Left lung (tissue), 4 donors: ENCODE measurements at regions not wholly inside any gene's neighbourhood (a gene's known extent, or its start where the extent isn't known, plus 50 kb on each side); places are given as distances from the start of the nearest gene placed in this dataset.

Experiments used
- ATAC-seq: fragments of 200-7000 bp; cut with Tn5 transposase; one replicate; pipeline ENCODE4 v1.9.1; 2020; ENCODE audit warnings: moderate library complexity
- DNase-seq, 4 donors: peaks; one replicate each; pipeline ENCODE4 v3.0.0-alpha.2; 2013 to 2020
- H3K27ac ChIP-seq, 2 donors: fragments of 200-600 bp; sonication (generic) in 1 of 2; one replicate each; pipeline versions ENCODE4 v1.5.0 to v1.8.0; 2020 to 2021
- H3K27me3 ChIP-seq, 2 donors: fragments of 200-600 bp; sonication (generic) in 1 of 2; one replicate each; pipeline versions ENCODE4 v1.5.0 to v1.8.0; 2020 to 2021
- H3K36me3 ChIP-seq, 2 donors: fragments of 200-600 bp; sonication (generic) in 1 of 2; one replicate each; pipeline versions ENCODE4 v1.5.0 to v1.8.0; 2020 to 2021
- H3K4me1 ChIP-seq, 2 donors: fragments of 200-600 bp; one replicate each; pipeline ENCODE4 v1.8.0; 2021
- H3K4me3 ChIP-seq, 2 donors: fragments of 200-600 bp; sonication (generic) in 1 of 2; one replicate each; pipeline versions ENCODE4 v1.5.0 to v1.8.0; 2020 to 2021; ENCODE audit warnings: mild to moderate bottlenecking in 1 of 2
- H3K9me3 ChIP-seq, 2 donors: fragments of 200-600 bp; sonication (generic) in 1 of 2; one replicate each; pipeline versions ENCODE4 v1.5.0 to v1.8.0; 2020 to 2021
- CTCF ChIP-seq, 2 donors: fragments of 200-600 bp; sonication (generic) in 1 of 2; IDR thresholded peaks; one replicate each; pipeline versions ENCODE4 v1.5.0 to v1.8.0; 2021; ENCODE audit warnings: antibody characterized with exemption in 2 of 2
- intact Hi-C, 2 donors: fragments of 100-400 bp; cut with DNase I; formaldehyde crosslinking; loops; one replicate each; pipeline versions ENCODE4 v1.11.2 to v1.14.2; 2022
- donor health status: DM: no; HTN: yes; CAD: no.
- donor health status: DM: no; HTN: no; CAD: no.

- ATAC-seq (no peak), DNase-seq (no peak)
- no peaks in the 10 kb centered on the region for H3K9me3 ChIP-seq
- H3K4me1 ChIP-seq: no peaks in the 10 kb centered on the region
- H3K27ac ChIP-seq: no peak overlapping the region
- H3K36me3 ChIP-seq: no peaks in the 10 kb centered on the region
- no peak for TF ChIP-seq CTCF (IDR thresholded peaks at IDR 0.05)
- H3K4me3 ChIP-seq: no peak overlapping the region
- no peaks in the 10 kb centered on the region for H3K27me3 ChIP-seq
- intact Hi-C loops: no loop called here
Observed at GRCh38 chr7:13834328-13834761, 155.1 kb downstream of the ETV1 start.

- TF ChIP-seq CTCF (IDR thresholded peaks at IDR 0.05): no peak
- DNase-seq: no peak
- no peak overlapping the region for H3K27ac ChIP-seq
- no peak overlapping the region for H3K4me3 ChIP-seq
- H3K27me3 ChIP-seq: no peaks in the 10 kb centered on the region
- H3K9me3 ChIP-seq: no peaks in the 10 kb centered on the region
- H3K36me3 ChIP-seq: no peaks in the 10 kb centered on the region
- ATAC-seq: no peak
- H3K4me1 ChIP-seq: no peaks in the 10 kb centered on the region
- intact Hi-C loops: no loop called here
Observed at GRCh38 chr7:13835442-13835841, 154.0 kb downstream of the ETV1 start.

- intact Hi-C loops: no loop called here
- Histone ChIP-seq H3K27me3 (no peaks in the 10 kb centered on the region), H3K4me1 (no peaks in the 10 kb centered on the region), H3K36me3 (no peaks in the 10 kb centered on the region), H3K4me3 (no peak overlapping the region), H3K9me3 (no peaks in the 10 kb centered on the region), H3K27ac (no peak overlapping the region)
- no peak for ATAC-seq
- no peak for TF ChIP-seq CTCF (IDR thresholded peaks at IDR 0.05)
- no peak for DNase-seq
Observed at GRCh38 chr7:13839063-13839462, 150.4 kb downstream of the ETV1 start.
